VCaP (cell line): ENCODE measurements at regions not wholly inside any gene's neighbourhood (a gene's known extent, or its start where the extent isn't known, plus 50 kb on each side); places are given as distances from the start of the nearest gene placed in this dataset.

Source experiments
- H3K27ac ChIP-seq: fragments of 450-650 bp; 2 replicates; pipeline ENCODE4 v1.5.1; 2017
- TF ChIP-seq, protein P1 (sequence below): fragments of 450-650 bp; conservative IDR thresholded peaks from 2 replicates; pipeline ENCODE4 v1.5.1; 2017; ENCODE audit warnings: mild to moderate bottlenecking, moderate library complexity

DNA sequence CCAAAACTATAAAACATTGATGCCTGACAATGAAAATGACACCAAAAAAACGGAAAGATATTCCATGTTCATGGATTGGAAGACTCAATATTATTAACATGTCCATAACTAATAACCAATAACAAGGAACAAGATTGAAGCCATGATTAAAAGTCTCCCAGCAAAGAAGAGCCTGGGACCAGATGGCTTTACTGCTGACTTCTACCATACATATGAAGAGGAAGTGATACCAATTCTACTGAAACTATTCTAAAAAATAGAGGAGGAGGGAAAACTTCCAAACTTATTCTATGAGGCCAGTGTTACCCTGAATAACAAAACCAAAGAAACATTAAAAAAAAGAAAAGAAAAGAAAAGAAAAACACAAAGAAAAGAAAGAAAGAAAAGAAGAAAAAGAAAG lies 54.6 kb upstream of the ATF7IP start:
- H3K27ac ChIP-seq = no peak overlapping the region
- TF ChIP-seq, protein P1, sequence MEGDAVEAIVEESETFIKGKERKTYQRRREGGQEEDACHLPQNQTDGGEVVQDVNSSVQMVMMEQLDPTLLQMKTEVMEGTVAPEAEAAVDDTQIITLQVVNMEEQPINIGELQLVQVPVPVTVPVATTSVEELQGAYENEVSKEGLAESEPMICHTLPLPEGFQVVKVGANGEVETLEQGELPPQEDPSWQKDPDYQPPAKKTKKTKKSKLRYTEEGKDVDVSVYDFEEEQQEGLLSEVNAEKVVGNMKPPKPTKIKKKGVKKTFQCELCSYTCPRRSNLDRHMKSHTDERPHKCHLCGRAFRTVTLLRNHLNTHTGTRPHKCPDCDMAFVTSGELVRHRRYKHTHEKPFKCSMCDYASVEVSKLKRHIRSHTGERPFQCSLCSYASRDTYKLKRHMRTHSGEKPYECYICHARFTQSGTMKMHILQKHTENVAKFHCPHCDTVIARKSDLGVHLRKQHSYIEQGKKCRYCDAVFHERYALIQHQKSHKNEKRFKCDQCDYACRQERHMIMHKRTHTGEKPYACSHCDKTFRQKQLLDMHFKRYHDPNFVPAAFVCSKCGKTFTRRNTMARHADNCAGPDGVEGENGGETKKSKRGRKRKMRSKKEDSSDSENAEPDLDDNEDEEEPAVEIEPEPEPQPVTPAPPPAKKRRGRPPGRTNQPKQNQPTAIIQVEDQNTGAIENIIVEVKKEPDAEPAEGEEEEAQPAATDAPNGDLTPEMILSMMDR = no peak

DNA sequence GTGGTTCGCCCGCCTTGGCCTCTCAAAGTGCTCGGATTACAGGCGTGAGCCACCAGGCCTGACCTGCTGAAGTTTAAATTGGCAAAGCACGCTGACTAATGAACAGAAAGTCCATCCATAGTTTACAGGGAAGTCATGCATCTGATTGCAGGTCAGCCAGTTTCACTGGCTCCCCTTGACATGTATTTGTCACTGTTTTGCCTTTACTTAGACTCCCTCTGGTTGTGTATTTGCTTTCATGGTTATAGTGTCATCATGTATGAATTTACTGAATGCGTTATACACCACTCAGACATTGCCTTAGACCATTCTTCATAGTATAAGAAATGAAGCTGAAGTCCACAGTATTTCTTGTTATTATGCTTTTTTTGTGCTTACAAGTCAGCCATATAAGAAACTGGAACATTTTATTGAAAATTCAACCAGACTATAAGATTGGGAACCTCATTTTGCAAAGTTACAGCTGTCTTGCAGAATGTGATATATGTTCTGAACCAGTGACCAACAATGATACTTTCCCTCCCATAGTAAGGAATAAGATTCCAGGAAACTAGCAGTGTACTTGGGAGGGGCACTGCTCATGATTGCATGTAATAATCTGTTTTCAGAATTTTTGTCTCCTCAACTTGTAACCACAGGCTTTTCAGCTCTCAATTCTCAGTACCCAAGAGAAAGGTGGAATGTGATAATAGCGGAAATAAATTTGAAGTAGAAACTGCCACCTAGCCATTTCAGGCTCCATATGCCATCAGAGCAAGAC lies 51.9 kb upstream of the ATF7IP start:
- no peak overlapping the region for H3K27ac ChIP-seq

DNA sequence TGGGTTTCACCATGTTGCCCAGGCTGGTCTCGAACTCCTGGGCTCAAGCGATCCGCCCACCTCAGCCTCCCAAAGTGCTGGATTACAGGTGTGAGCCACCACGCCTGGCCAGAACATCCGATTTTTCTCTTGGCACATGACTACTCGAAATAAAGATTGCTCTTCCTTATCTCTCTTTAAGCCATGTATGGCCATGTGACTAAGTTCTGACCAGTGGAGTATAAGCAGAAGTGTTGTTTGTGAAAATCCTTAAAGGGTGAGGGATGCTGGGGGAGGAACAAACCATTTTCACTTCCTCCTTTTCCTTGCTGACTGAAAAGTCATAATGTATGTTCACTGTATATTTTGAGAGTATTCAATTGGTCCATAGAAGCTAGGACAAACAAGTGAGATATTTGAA lies 50.7 kb upstream of the ATF7IP start:
- no peak overlapping the region for H3K27ac ChIP-seq
- TF ChIP-seq, protein P1 = no peak

More for the DNA sequence above, 51.9 kb upstream of the ATF7IP start:
- TF ChIP-seq, protein P1 = no peak

DNA sequence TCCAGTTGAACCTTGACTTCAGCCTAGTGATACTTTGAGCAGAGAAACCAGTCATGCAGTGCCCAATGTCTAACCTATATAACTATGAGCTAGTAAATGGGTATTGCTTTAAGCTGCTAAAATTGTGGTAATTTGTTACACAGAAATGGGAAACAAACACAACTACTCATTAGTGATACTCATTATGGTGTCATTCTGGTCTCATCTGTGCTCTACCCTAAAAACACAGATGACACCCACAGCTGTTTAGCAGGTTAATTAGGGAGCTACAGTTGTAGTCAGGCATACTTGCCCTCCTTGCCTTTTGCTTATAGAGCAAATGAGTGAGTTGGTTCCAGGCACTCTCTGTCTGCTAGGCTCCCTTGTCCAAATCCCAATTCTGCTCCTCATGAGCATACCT lies 50.0 kb upstream of the ATF7IP start:
- TF ChIP-seq, protein P1 = no peak
- H3K27ac ChIP-seq = no peak overlapping the region
